GM12873 (cell line): ENCODE measurements at regions not wholly inside any gene's neighbourhood (a gene's known extent, or its start where the extent isn't known, plus 50 kb on each side); places are given as distances from the start of the nearest gene placed in this dataset.

Experiments
- CTCF ChIP-seq: IDR thresholded peaks from 2 replicates; pipeline ENCODE4 v1.5.1; 2012; ENCODE audit warnings: low read depth, mild to moderate bottlenecking, moderate library complexity, low read length, control low read depth; ENCODE audit not compliant: insufficient read depth; ENCODE audit errors: missing control alignments

DNA sequence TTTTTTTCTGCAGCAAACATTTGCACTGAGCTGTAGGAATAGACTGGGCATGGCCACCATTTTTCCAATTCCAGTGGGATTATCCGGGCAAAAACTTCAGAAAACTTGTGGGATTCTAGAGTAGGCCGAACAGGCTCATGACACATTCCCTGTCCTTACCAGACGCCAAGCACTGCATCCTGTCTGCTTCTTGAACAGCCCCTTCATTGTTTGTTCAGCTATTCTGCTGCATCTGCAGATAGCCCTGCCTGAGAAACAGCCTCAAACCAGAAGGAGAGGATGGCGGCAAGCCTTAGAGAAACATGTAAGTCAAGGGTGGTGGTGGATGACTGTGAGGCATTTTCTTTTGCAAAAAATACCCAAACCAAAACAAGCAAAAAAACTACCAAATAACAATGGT lies 111.8 kb upstream of the NTRK2 start:
- TF ChIP-seq CTCF = no peak

DNA sequence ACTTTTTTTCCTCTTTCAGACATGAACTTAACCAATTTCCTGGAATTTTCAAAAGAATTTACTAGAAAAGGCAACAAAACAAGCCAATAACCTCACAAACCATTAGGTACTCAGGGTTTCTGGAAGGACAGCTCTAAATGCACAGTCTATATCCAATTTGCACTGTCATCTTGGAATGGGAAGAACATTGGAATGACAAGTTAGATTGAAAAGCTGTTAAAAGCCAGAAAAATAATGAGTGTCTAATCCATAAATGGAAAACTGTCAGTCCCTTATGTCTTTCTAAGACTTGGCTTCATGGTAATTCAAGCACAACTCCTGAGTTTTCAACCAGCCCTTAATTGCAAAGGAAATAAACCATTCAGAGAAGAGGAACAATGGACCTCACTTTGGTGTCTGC lies 105.8 kb upstream of the NTRK2 start:
- no peak for TF ChIP-seq CTCF

DNA sequence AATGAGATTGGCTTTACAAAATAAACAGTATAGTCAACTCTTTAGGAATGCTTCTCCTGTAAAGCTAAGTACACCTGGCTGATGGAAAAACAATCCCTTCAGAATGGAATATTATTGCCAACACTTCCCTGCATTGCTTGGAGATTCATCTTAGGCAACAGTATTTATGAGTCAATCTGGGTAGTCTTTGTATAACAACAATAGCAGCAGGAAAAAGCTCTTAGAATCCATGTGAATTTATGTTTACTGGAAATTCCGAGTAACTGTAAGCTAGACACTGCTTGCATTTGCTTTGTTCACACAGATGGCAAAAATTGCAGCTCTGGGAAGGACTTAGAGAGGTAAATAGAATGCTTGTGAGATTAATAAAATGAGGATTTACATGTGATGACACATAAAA lies 101.7 kb upstream of the NTRK2 start:
- no peak for TF ChIP-seq CTCF

DNA sequence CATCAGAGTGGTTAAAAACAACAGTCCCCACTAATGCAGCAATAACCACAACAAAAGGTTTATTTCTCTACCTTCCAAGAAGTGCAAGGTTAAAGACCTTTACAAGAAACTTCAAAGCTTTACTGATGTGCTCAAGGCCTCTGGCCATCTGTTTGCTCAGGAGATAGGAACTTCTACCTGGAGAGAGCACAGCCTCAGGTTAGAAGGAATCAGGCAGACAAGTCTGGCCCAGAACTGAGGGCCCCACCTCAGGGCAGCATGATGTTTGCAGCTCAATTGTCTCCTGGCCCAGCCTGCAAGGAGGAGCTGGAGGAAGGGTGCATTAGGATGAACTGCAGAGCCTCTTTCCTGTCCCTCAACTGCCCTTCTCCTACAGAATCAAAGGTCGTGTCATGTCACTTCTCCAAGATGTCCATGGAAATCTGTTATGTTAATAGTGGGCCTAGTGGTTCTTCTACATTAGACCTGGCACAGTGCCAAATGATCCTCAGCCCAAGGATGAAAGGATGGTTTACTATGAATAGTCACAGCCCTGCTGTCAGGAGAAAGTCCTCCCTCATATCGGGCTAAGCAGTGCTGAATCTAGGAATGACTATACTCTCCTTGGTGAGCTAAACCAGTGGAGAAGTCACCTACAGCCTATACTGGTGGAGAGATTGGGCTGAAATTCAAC lies 98.9 kb upstream of the NTRK2 start:
- no peak for TF ChIP-seq CTCF

DNA sequence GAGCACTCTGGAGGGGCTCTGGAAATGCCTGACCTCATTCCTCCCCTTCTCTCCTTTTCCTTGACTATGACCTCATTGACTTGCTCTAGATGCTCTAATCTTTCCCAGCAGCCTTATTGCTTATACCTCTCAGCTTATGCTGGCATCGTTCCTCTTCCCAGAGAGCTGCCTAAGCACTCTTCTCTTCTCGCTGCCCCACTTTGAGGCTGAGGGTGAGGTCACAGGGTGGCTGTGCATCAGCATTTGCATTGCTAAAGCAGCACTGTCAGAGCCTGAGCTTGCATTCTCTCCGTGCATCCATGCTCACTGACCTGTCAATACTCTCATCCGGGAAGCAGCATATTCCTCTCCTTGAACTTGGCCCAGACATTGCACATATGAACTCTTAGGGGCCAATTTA lies 96.4 kb upstream of the NTRK2 start:
- no peak for TF ChIP-seq CTCF

GRCh38 chr9:84575705-84576104 lies 93.8 kb upstream of the NTRK2 start:
- TF ChIP-seq CTCF = no peak

GRCh38 chr9:84583866-84584265 lies 85.7 kb upstream of the NTRK2 start:
- no peak for TF ChIP-seq CTCF

DNA sequence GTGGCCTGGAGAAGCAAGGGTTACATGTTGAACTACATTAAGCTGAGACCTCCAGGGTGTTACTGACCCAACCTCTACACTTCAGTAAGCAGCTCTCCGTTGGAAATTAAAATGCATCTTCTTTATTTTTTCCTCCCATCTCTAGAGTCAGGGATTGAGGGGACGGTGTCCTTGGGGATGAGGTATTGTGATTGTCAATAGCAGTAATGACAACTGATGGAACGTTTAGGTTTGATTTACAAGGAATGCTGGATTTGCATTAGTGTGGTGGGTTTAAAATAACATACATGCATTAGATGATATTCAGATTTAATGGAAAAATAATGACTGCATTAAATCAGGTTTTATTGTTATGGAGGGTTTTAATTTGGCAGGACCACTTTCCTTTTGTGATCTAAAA lies 82.9 kb upstream of the NTRK2 start:
- no peak for TF ChIP-seq CTCF
